ENCODE measurements at regions not wholly inside any gene's neighbourhood (a gene's known extent, or its start where the extent isn't known, plus 50 kb on each side); places are given as distances from the start of the nearest gene placed in this dataset.
A peak's percentile ranks its signal among the peaks of the same experiment; 100 is the strongest.

DNA sequence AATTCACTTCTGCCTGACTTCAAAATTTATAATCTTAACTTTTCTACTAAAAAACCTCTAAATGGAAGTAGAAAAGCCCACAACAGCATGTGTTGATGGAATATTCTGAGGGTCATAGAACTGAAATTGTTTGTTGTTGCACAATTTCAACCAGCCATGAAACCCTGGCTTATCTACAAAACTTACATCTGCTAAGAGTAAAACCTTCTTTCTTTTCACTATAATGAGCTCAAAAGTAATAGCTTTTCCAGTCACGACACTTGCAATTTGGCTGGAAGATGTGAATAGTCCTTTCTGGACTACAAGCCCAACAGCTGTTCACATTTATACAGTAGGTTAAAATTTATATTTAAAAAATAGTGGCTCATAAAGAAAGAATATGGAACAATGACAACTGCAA, 250.0 kb downstream of the GPAT3 start:
- FAIRE-seq = no peak
- DNase-seq = no peak
- Histone ChIP-seq H3K27ac (ENCODE audit: low read depth in 1 of 3, low read length in 2 of 3) (no peak overlapping the region), H3K4me3 (ENCODE audit: low read depth in 1 of 3, low read length in 3 of 3) (no peak overlapping the region), H3K4me1 (ENCODE audit: control insufficient read depth in 3 of 3, insufficient read depth in 2 of 3, low read depth in 1 of 3, low read length in 2 of 3) (no peaks in the 10 kb centered on the region), H3K9me3 (ENCODE audit: control insufficient read depth in 2 of 2, insufficient read depth in 1 of 2, low read depth in 1 of 2, low read length in 1 of 2) (no peaks in the 10 kb centered on the region), H3K36me3 (ENCODE audit: control insufficient read depth in 3 of 3, insufficient read depth in 2 of 3, low read depth in 1 of 3, low read length in 3 of 3) (no peaks in the 10 kb centered on the region), H3K27me3 (ENCODE audit: control insufficient read depth in 3 of 3, insufficient read depth in 3 of 3, low read length in 3 of 3) (peaks cover 0 to 3% (median 0%) of the 10 kb centered on the region in 3 donors)
- 78 to 83% (median 81%) methylated on average over 1 of the region's 1 CpG for WGBS, 3 donors

DNA sequence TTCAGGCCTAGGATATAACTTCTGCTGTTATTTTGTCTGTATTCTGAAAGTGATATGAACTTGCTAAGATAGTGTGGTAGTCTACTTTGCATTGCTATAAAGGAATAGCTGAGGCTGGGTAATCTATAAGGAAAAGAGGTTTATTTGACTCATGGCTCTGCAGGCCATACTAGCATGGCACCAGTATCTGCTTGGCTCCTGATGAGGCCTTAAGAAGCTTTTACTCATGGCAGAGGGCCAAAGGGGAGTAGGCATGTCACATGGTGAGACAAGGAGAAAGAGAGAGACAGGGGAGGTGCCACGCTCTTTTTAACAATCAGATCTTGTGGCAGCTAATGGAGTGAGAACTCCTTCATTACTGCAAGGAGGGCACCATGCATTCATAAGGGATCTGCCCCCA, 247.3 kb downstream of the GPAT3 start:
- 74 to 82% (median 77%) methylated on average over 1 of the region's 1 CpG for WGBS, 3 donors
- Histone ChIP-seq H3K36me3 (ENCODE audit: control insufficient read depth in 3 of 3, insufficient read depth in 2 of 3, low read depth in 1 of 3, low read length in 3 of 3) (no peaks in the 10 kb centered on the region), H3K27me3 (ENCODE audit: control insufficient read depth in 3 of 3, insufficient read depth in 3 of 3, low read length in 3 of 3) (peaks cover 0 to 10% (median 2%) of the 10 kb centered on the region in 3 donors), H3K4me3 (ENCODE audit: low read depth in 1 of 3, low read length in 3 of 3) (no peak overlapping the region), H3K27ac (ENCODE audit: low read depth in 1 of 3, low read length in 2 of 3) (no peak overlapping the region), H3K9me3 (ENCODE audit: control insufficient read depth in 2 of 2, insufficient read depth in 1 of 2, low read depth in 1 of 2, low read length in 1 of 2) (no peaks in the 10 kb centered on the region), H3K4me1 (ENCODE audit: control insufficient read depth in 3 of 3, insufficient read depth in 2 of 3, low read depth in 1 of 3, low read length in 2 of 3) (no peaks in the 10 kb centered on the region)
- no peak for DNase-seq
- no peak for FAIRE-seq

DNA sequence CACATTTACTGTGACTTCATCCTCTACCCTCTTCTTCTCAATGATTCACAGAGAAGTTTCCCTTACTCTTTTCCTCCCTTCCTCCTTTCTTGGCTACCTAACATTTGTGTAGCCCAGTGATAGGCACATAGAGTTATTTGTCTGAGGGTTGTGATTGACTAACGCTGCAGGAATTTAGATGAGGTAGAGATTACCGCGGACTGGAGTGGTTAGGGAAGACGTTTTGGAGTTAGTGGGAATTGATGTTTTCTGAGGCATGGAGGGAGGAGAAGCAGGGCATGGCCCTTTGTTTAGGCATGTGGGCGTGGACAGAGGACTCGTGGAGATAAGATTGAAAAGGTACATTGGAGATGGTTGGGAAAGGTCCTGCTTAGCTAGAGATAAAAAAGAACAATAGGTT, 246.7 kb downstream of the GPAT3 start:
- Histone ChIP-seq H3K4me1 (ENCODE audit: control insufficient read depth in 3 of 3, insufficient read depth in 2 of 3, low read depth in 1 of 3, low read length in 2 of 3) (no peaks in the 10 kb centered on the region), H3K36me3 (ENCODE audit: control insufficient read depth in 3 of 3, insufficient read depth in 2 of 3, low read depth in 1 of 3, low read length in 3 of 3) (no peaks in the 10 kb centered on the region), H3K9me3 (ENCODE audit: control insufficient read depth in 2 of 2, insufficient read depth in 1 of 2, low read depth in 1 of 2, low read length in 1 of 2) (no peaks in the 10 kb centered on the region), H3K4me3 (ENCODE audit: low read depth in 1 of 3, low read length in 3 of 3) (no peak overlapping the region), H3K27ac (ENCODE audit: low read depth in 1 of 3, low read length in 2 of 3) (no peak overlapping the region), H3K27me3 (ENCODE audit: control insufficient read depth in 3 of 3, insufficient read depth in 3 of 3, low read length in 3 of 3) (peaks cover 0 to 10% (median 2%) of the 10 kb centered on the region in 3 donors)
- DNase-seq = no peak
- WGBS, 3 donors = 26 to 55% (median 28%) methylated on average over 6 of the region's 6 CpGs
- FAIRE-seq = no peak

DNA sequence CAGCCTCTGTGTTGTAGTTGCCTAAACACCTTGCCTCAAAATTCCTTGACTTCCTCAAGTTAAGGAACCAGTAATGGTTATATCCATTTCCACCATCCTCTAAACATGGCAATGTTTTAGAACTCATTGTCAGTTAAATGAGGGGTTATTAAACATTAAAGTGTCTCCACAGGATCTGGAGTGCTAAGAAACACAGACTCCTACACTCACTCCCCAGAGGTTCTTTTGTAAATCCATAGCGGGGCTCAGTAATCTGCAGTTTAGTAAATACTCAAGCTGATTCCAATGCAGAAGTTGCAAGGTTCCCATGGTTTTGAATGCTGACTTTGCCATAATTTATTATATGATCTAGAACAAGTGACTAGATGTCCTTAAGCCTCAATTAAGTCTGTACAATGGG, 245.5 kb downstream of the GPAT3 start:
- no peaks in the 10 kb centered on the region for H3K9me3 ChIP-seq (ENCODE audit: control insufficient read depth in 2 of 2, insufficient read depth in 1 of 2, low read depth in 1 of 2, low read length in 1 of 2)
- no peak for FAIRE-seq
- WGBS, 3 donors = 86 to 94% (median 88%) methylated on average over 1 of the region's 1 CpG
- no peak overlapping the region for H3K27ac ChIP-seq (ENCODE audit: low read depth in 1 of 3, low read length in 2 of 3)
- H3K4me3 ChIP-seq (ENCODE audit: low read depth in 1 of 3, low read length in 3 of 3) = no peak overlapping the region
- no peak for DNase-seq
- H3K36me3 ChIP-seq (ENCODE audit: control insufficient read depth in 3 of 3, insufficient read depth in 2 of 3, low read depth in 1 of 3, low read length in 3 of 3) = no peaks in the 10 kb centered on the region
- H3K27me3 ChIP-seq (ENCODE audit: control insufficient read depth in 3 of 3, insufficient read depth in 3 of 3, low read length in 3 of 3) = peaks cover 0 to 7% (median 2%) of the 10 kb centered on the region in 3 donors
- H3K4me1 ChIP-seq (ENCODE audit: control insufficient read depth in 3 of 3, insufficient read depth in 2 of 3, low read depth in 1 of 3, low read length in 2 of 3) = no peaks in the 10 kb centered on the region

DNA sequence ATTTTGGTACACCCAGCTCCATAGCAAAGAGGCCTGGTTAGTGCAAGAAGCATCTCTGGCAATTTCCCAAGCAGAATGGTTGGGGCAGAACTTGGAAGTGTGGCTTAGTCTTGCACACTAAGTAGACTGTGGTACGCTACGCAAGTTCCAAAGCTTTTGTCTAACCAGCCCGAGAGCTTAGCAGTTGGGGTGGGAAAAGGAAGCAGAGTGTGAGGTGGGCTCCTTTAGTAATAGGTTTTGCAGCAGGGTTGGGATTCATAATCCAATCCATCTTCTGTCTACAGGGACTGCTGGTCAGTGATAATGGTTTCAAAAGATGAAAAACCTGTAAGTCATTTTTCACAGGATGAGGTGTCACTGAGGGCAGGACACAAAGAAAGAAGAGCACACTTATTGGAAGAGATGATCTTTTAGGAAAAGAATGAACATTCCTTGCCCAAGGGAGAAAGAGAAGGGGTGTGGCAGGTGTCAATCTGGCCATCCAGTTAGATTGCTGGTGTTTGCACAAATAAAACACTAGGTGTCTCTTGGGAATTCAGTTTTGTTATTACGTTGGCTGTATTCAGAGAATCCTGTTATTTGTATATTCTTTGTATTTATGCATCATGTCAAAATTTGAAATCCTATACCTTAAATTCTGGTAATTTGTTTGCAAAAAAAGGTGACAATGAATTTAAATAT, 244.3 kb downstream of the GPAT3 start:
- DNase-seq (no peak), FAIRE-seq (no peak)
- Histone ChIP-seq H3K9me3 (ENCODE audit: control insufficient read depth in 2 of 2, insufficient read depth in 1 of 2, low read depth in 1 of 2, low read length in 1 of 2) (no peaks in the 10 kb centered on the region), H3K36me3 (ENCODE audit: control insufficient read depth in 3 of 3, insufficient read depth in 2 of 3, low read depth in 1 of 3, low read length in 3 of 3) (no peaks in the 10 kb centered on the region), H3K27ac (ENCODE audit: low read depth in 1 of 3, low read length in 2 of 3) (no peak overlapping the region), H3K4me3 (ENCODE audit: low read depth in 1 of 3, low read length in 3 of 3) (no peak overlapping the region), H3K27me3 (ENCODE audit: control insufficient read depth in 3 of 3, insufficient read depth in 3 of 3, low read length in 3 of 3) (peaks cover 0 to 7% (median 5%) of the 10 kb centered on the region in 3 donors), H3K4me1 (ENCODE audit: control insufficient read depth in 3 of 3, insufficient read depth in 2 of 3, low read depth in 1 of 3, low read length in 2 of 3) (no peaks in the 10 kb centered on the region)
- 76 to 79% (median 77%) methylated on average over 4 of the region's 4 CpGs for whole genome bisulfite sequencing, 3 donors

DNA sequence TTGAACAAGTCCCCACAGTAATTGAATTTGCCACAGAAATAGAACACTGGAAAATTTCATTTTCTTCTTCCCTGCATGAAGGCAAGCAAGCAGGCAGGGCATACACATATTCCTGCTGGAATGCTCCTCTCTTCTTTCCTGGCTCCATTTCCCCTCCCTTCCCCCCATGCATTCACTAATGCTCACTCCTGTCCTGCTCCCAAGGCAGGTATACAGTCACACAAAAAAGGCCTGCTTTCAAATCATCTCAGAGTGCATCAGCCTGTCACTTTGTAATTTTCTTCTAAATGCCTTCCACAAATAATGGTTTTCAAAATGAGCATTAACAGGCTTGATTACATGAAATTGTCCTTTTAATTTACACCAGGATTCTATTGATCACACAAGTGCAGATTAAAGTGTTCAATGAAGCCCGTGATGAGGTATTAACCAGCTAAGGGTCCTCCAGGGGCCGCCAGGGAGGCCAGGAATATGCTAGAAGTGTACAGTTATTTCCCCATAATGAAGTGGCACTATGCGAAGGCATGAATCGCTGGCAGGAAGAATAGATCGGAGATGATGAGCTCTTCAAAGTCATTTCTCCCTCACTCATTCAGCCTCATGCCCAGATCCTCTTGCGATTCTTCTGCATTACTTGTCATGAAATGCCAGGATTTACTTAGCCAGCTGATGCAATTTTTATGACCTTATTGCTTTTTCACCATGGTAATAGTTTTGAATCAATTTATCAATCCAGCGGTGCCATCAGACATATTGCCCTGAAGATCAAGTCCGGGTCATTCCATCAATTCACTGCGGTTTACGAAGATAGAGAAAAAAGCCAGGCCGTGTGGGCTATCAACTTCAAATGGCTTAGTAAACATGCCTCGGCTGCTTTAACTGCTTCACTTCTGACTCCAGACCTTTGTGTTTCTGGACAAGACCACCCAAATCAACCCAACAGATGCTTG, 243.5 kb downstream of the GPAT3 start:
- no peaks in the 10 kb centered on the region for H3K36me3 ChIP-seq (ENCODE audit: control insufficient read depth in 3 of 3, insufficient read depth in 2 of 3, low read depth in 1 of 3, low read length in 3 of 3)
- H3K9me3 ChIP-seq (ENCODE audit: control insufficient read depth in 2 of 2, insufficient read depth in 1 of 2, low read depth in 1 of 2, low read length in 1 of 2) = no peaks in the 10 kb centered on the region
- H3K4me1 ChIP-seq (ENCODE audit: control insufficient read depth in 3 of 3, insufficient read depth in 2 of 3, low read depth in 1 of 3, low read length in 2 of 3) = no peaks in the 10 kb centered on the region
- FAIRE-seq = no peak
- H3K4me3 ChIP-seq (ENCODE audit: low read depth in 1 of 3, low read length in 3 of 3) = no peak overlapping the region
- H3K27ac ChIP-seq (ENCODE audit: low read depth in 1 of 3, low read length in 2 of 3) = no peak overlapping the region
- peaks cover 0 to 7% (median 5%) of the 10 kb centered on the region in 3 donors for H3K27me3 ChIP-seq (ENCODE audit: control insufficient read depth in 3 of 3, insufficient read depth in 3 of 3, low read length in 3 of 3)
- no peak for DNase-seq
- 54 to 67% (median 65%) methylated on average over 12 of the region's 12 CpGs for WGBS, 3 donors

DNA sequence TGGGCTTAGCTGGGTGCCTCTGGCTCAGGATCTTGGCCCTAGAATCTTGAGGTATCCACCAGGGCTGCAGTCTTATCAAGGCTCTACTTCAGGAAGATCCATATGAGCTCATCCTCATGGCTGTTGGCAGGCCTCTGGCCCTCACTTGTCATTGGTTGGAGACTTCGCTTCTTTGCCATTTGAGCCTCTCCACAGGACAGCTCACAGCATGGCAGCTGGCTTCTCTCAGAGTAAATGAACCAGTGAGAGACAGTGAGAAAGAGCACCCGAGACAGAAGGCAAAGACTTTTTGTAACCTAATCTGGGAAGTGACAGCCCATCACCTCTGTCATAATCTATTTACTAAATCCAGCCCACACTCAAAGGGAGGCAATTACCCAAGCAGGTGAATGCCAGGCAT, 236.8 kb downstream of the GPAT3 start:
- Histone ChIP-seq H3K36me3 (ENCODE audit: control insufficient read depth in 3 of 3, insufficient read depth in 2 of 3, low read depth in 1 of 3, low read length in 3 of 3) (no peaks in the 10 kb centered on the region), H3K4me3 (ENCODE audit: low read depth in 1 of 3, low read length in 3 of 3) (no peak overlapping the region), H3K27me3 (ENCODE audit: control insufficient read depth in 3 of 3, insufficient read depth in 3 of 3, low read length in 3 of 3) (peaks cover 0 to 5% (median 0%) of the 10 kb centered on the region in 3 donors), H3K27ac (ENCODE audit: low read depth in 1 of 3, low read length in 2 of 3) (no peak overlapping the region), H3K4me1 (ENCODE audit: control insufficient read depth in 3 of 3, insufficient read depth in 2 of 3, low read depth in 1 of 3, low read length in 2 of 3) (no peaks in the 10 kb centered on the region), H3K9me3 (ENCODE audit: control insufficient read depth in 2 of 2, insufficient read depth in 1 of 2, low read depth in 1 of 2, low read length in 1 of 2) (no peaks in the 10 kb centered on the region)
- no peak for FAIRE-seq
- 74 to 82% (median 76%) methylated on average over 2 of the region's 2 CpGs for WGBS, 3 donors
- DNase-seq = no peak

DNA sequence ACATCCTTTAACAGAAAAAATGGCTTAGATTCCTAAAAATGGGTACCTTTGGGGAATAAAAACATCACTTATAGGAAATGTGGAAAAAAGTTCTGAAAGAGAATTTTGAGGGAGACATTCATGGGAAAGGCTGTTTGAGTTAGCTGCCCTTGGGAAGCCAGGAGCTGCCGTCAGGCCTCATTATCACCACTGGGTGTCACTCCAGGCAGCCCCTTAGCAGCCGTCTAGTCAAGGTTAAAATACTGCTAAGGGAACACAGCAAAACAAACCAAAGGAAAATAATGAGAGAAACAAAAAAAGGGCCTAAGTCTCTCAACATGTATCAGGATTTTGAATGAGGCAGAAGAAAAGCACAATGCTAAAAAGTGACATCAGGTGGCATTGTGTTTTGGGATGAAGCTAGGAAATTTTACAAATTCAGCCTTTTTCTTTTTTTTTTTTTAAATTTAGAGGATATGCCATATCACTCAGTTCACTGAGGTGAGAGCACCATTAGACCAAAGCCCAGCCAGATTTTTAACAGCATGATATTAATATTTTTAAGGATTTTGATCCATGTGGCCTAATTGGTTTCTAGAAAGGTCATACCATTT, 235.3 kb downstream of the GPAT3 start:
- peak; percentile 14 to 51 for DNase-seq
- no peaks in the 10 kb centered on the region for H3K36me3 ChIP-seq (ENCODE audit: control insufficient read depth in 3 of 3, insufficient read depth in 2 of 3, low read depth in 1 of 3, low read length in 3 of 3)
- H3K9me3 ChIP-seq (ENCODE audit: control insufficient read depth in 2 of 2, insufficient read depth in 1 of 2, low read depth in 1 of 2, low read length in 1 of 2) = no peaks in the 10 kb centered on the region
- FAIRE-seq = no peak
- no peak overlapping the region for H3K27ac ChIP-seq (ENCODE audit: low read depth in 1 of 3, low read length in 2 of 3)
- 3 to 8% (median 3%) methylated on average over 2 of the region's 2 CpGs for WGBS, 3 donors
- no peak overlapping the region for H3K4me3 ChIP-seq (ENCODE audit: low read depth in 1 of 3, low read length in 3 of 3)
- peaks cover 0 to 8% (median 5%) of the 10 kb centered on the region in 3 donors for H3K27me3 ChIP-seq (ENCODE audit: control insufficient read depth in 3 of 3, insufficient read depth in 3 of 3, low read length in 3 of 3)
- no peaks in the 10 kb centered on the region for H3K4me1 ChIP-seq (ENCODE audit: control insufficient read depth in 3 of 3, insufficient read depth in 2 of 3, low read depth in 1 of 3, low read length in 2 of 3)
